H1 (cell line): ENCODE measurements at regions not wholly inside any gene's neighbourhood (a gene's known extent, or its start where the extent isn't known, plus 50 kb on each side); places are given as distances from the start of the nearest gene placed in this dataset.

Source experiments
- CTCF ChIA-PET: fragments of 300-600 bp; sonication (Branson Sonifier 250); formaldehyde crosslinking; loops from one replicate; lab custom pipeline; 2021; ENCODE audit not compliant: partially characterized antibody; lab: Charles Lee
- POLR2A ChIA-PET: fragments of 300-600 bp; sonication (Branson Sonifier 250); formaldehyde crosslinking; loops from one replicate; lab custom pipeline; 2021; ENCODE audit warnings: inconsistent platforms; ENCODE audit not compliant: partially characterized antibody; lab: Charles Lee
- DNase-seq, 2 experiments: peaks; one replicate each; pipeline versions ENCODE4 v3.0.0 to v3.0.0-alpha.2; 2010 to 2022; ENCODE audit warnings: low spot score in 2 of 2, low read depth in 1 of 2, mixed read lengths in 1 of 2
- FAIRE-seq: peaks from 2 replicates; lab custom pipeline; 2011; peaks lifted over from hg19 to GRCh38; lab: Jason Lieb, UNC
- H2AFZ ChIP-seq: 2 replicates; pipeline ENCODE4 v1.8.1; 2012; ENCODE audit warnings: low read length, inconsistent platforms
- H2AK5ac ChIP-seq: 2 replicates; pipeline ENCODE4 v1.6.1; 2013; ENCODE audit warnings: low read depth, low read length
- H2BK120ac ChIP-seq: replicated peaks from 2 replicates; pipeline ENCODE3; 2013; ENCODE audit warnings: low read depth, low read length, inconsistent platforms
- H2BK12ac ChIP-seq: 2 replicates; pipeline ENCODE4 v1.6.1; 2013; ENCODE audit warnings: low read depth, low read length
- H2BK15ac ChIP-seq: 2 replicates; pipeline ENCODE4 v1.6.1; 2013; ENCODE audit warnings: low read length
- H2BK20ac ChIP-seq: 2 replicates; pipeline ENCODE4 v1.6.1; 2013; ENCODE audit warnings: low read length
- H2BK5ac ChIP-seq: 2 replicates; pipeline ENCODE4 v1.6.1; 2013; ENCODE audit warnings: low read depth, low read length
- H3K14ac ChIP-seq: 2 replicates; pipeline ENCODE4 v1.6.1; 2013; ENCODE audit warnings: inconsistent platforms; ENCODE audit not compliant: insufficient read length
- H3K18ac ChIP-seq: 2 replicates; pipeline ENCODE4 v1.6.1; 2013; ENCODE audit warnings: low read length; ENCODE audit errors: extremely low read depth
- H3K23ac ChIP-seq: 2 replicates; pipeline ENCODE4 v1.6.1; 2013; ENCODE audit warnings: inconsistent platforms; ENCODE audit not compliant: insufficient read length
- H3K23me2 ChIP-seq: 2 replicates; pipeline ENCODE4 v1.6.1; 2013; ENCODE audit warnings: low read depth, low read length
- H3K27ac ChIP-seq: 2 replicates; pipeline ENCODE4 v1.6.1; 2011; ENCODE audit warnings: low read depth, low read length, inconsistent platforms
- H3K27me3 ChIP-seq, 4 experiments: replicated peaks in 1 of 4; 1 replicate in 1 of 4; 2 replicates in 3 of 4; pipeline versions ENCODE4 v1.6.1 to v1.8.1; 2011 to 2013; ENCODE audit warnings: low read length in 3 of 4, mild to moderate bottlenecking in 3 of 4, inconsistent platforms in 2 of 4, mixed read lengths in 2 of 4, moderate library complexity in 1 of 4; ENCODE audit not compliant: control insufficient read depth in 3 of 4, insufficient read depth in 3 of 4; ENCODE audit errors: extremely low read depth in 1 of 4
- H3K36me3 ChIP-seq, 4 experiments: 2 replicates each; pipeline versions ENCODE4 v1.6.1 to v1.8.1; 2011 to 2013; ENCODE audit warnings: mild to moderate bottlenecking in 4 of 4, low read length in 3 of 4, moderate library complexity in 2 of 4, control low read depth in 1 of 4, inconsistent platforms in 1 of 4; ENCODE audit not compliant: insufficient read depth in 4 of 4, control insufficient read depth in 2 of 4
- H3K4ac ChIP-seq: replicated peaks from 2 replicates; pipeline ENCODE3; 2013; ENCODE audit warnings: low read length, low read depth, mixed read lengths, inconsistent platforms; ENCODE audit not compliant: insufficient read length
- H3K4me1 ChIP-seq, 4 experiments: replicated peaks in 1 of 4; 1 replicate in 1 of 4; 2 replicates in 3 of 4; pipeline versions ENCODE4 v1.6.1 to v1.8.1; 2011 to 2013; ENCODE audit warnings: low read length in 3 of 4, inconsistent platforms in 2 of 4, mixed read lengths in 1 of 4; ENCODE audit not compliant: insufficient read depth in 4 of 4, control insufficient read depth in 3 of 4
- H3K4me2 ChIP-seq, 2 experiments: 2 replicates each; pipeline versions ENCODE4 v1.6.1 to v1.8.1; 2011 to 2013; ENCODE audit warnings: low read depth in 2 of 2, low read length in 2 of 2, control low read depth in 1 of 2, inconsistent platforms in 1 of 2, mild to moderate bottlenecking in 1 of 2; ENCODE audit not compliant: insufficient read depth in 1 of 2
- H3K4me3 ChIP-seq, 4 experiments: fragments of 200-600, 300-600 bp in 1 of 4; sonication (generic), shearing (Covaris generic), sonication (Bioruptor Twin) in 1 of 4; 2 replicates each; pipeline versions ENCODE4 v1.5.1 to v1.8.1; 2011 to 2016; ENCODE audit warnings: low read length in 4 of 4, low read depth in 3 of 4, control low read depth in 2 of 4, inconsistent platforms in 2 of 4, mild to moderate bottlenecking in 2 of 4, mixed read lengths in 1 of 4, moderate library complexity in 1 of 4; ENCODE audit not compliant: insufficient read depth in 2 of 4; ENCODE audit errors: extremely low read depth in 1 of 4
- H3K56ac ChIP-seq: replicated peaks from 2 replicates; pipeline ENCODE3; 2013; ENCODE audit warnings: low read depth, mild to moderate bottlenecking, mixed read lengths, low read length, inconsistent platforms; ENCODE audit not compliant: insufficient read length
- H3K79me1 ChIP-seq: 2 replicates; pipeline ENCODE4 v1.6.1; 2013; ENCODE audit warnings: low read depth, low read length, control low read depth
- H3K79me2 ChIP-seq, 2 experiments: 2 replicates each; pipeline versions ENCODE4 v1.6.1 to v1.8.1; 2012 to 2013; ENCODE audit warnings: low read length in 2 of 2, mild to moderate bottlenecking in 2 of 2, inconsistent platforms in 1 of 2; ENCODE audit not compliant: insufficient read depth in 2 of 2, control insufficient read depth in 1 of 2
- H3K9ac ChIP-seq, 4 experiments: replicated peaks in 1 of 4; 1 replicate in 1 of 4; 2 replicates in 3 of 4; pipeline versions ENCODE4 v1.6.1 to v1.8.1; 2011 to 2013; ENCODE audit warnings: low read depth in 3 of 4, low read length in 3 of 4, control low read depth in 2 of 4, mild to moderate bottlenecking in 2 of 4, moderate library complexity in 2 of 4, inconsistent platforms in 1 of 4; ENCODE audit errors: extremely low read depth in 1 of 4
- H3K9me3 ChIP-seq, 2 experiments: 2 replicates each; pipeline versions ENCODE4 v1.6.1 to v1.8.1; 2012 to 2013; ENCODE audit warnings: mild to moderate bottlenecking in 2 of 2, moderate library complexity in 2 of 2, control low read depth in 1 of 2, inconsistent platforms in 1 of 2, low read depth in 1 of 2, low read length in 1 of 2, mixed read lengths in 1 of 2; ENCODE audit not compliant: insufficient read depth in 2 of 2
- H4K20me1 ChIP-seq, 2 experiments: replicated peaks in 1 of 2; 2 replicates each; pipeline versions ENCODE3 to v1.8.1; 2011 to 2013; ENCODE audit warnings: inconsistent platforms in 2 of 2, low read length in 2 of 2, mild to moderate bottlenecking in 1 of 2; ENCODE audit not compliant: insufficient read depth in 2 of 2, control insufficient read depth in 1 of 2
- H4K5ac ChIP-seq: 2 replicates; pipeline ENCODE4 v1.6.1; 2013; ENCODE audit warnings: low read length, low read depth, mixed read lengths, inconsistent platforms; ENCODE audit not compliant: insufficient read length
- H4K8ac ChIP-seq: 2 replicates; pipeline ENCODE4 v1.8.0; 2013; ENCODE audit warnings: mild to moderate bottlenecking, moderate library complexity, low read length, inconsistent platforms; ENCODE audit not compliant: insufficient read depth; ENCODE audit errors: extremely low read depth
- H4K91ac ChIP-seq: replicated peaks from 2 replicates; pipeline ENCODE3; 2013; ENCODE audit warnings: low read length, mixed read lengths, inconsistent platforms; ENCODE audit not compliant: insufficient read length
- ASH2L ChIP-seq: fragments of 200-600, 300-600 bp; sonication (generic); IDR thresholded peaks from one replicate; pipeline ENCODE4 v1.7.1; 2017; ENCODE audit warnings: low read length
- CBX8 ChIP-seq: fragments of 300-800, 300-1000 bp; sonication (generic); IDR thresholded peaks from 2 replicates; pipeline ENCODE4 v1.7.1; 2016; ENCODE audit warnings: low read depth, low read length, borderline replicate concordance
- EGR1 ChIP-seq: IDR thresholded peaks from 2 replicates; pipeline ENCODE4 v1.6.1; 2011; ENCODE audit warnings: low read depth, low read length, borderline replicate concordance
- JUN ChIP-seq: IDR thresholded peaks from 2 replicates; pipeline ENCODE4 v1.6.1; 2011; ENCODE audit warnings: low read depth, mild to moderate bottlenecking, improper control_type of control experiment, low read length
- MAFK ChIP-seq: IDR thresholded peaks from 2 replicates; pipeline ENCODE4 v1.6.1; 2012; ENCODE audit warnings: low read depth, mild to moderate bottlenecking, improper control_type of control experiment, low read length
- NRF1 ChIP-seq: IDR thresholded peaks from 2 replicates; pipeline ENCODE4 v1.6.1; 2011; ENCODE audit warnings: mild to moderate bottlenecking, low read depth, low read length, improper control_type of control experiment
- RAD21 ChIP-seq, 2 experiments: IDR thresholded peaks in 1 of 2; conservative IDR thresholded peaks in 1 of 2; 2 replicates each; pipeline ENCODE4 v1.6.1; 2011; ENCODE audit warnings: low read depth in 2 of 2, low read length in 2 of 2, improper control_type of control experiment in 1 of 2, inconsistent platforms in 1 of 2, mild to moderate bottlenecking in 1 of 2, moderate library complexity in 1 of 2
- RNF2 ChIP-seq: fragments of 200-900, 300-1000 bp; sonication (generic); IDR thresholded peaks from 2 replicates; pipeline ENCODE4 v1.7.1; 2016; ENCODE audit warnings: borderline replicate concordance, low read depth, mild to moderate bottlenecking, antibody characterized with exemption, low read length; ENCODE audit not compliant: poor library complexity, severe bottlenecking; ENCODE audit errors: missing control alignments
- SP1 ChIP-seq: IDR thresholded peaks from 2 replicates; pipeline ENCODE4 v1.6.1; 2011; ENCODE audit warnings: low read depth, low read length
- YY1 ChIP-seq: IDR thresholded peaks from 2 replicates; pipeline ENCODE4 v1.6.1; 2011; ENCODE audit warnings: low read depth, mild to moderate bottlenecking, low read length
- WGBS, 2 experiments: shearing (Covaris generic) in 1 of 2; methylation state at CpG; one replicate each; pipeline versions ENCODE4 v1.1.6 to v1.1.7; 2013 to 2015; ENCODE audit warnings: low lambda C conversion rate in 2 of 2, mixed read lengths in 2 of 2, inconsistent platforms in 1 of 2, low coverage in 1 of 2, missing lambda C conversion rate in 1 of 2; ENCODE audit not compliant: insufficient replicate concordance in 2 of 2, insufficient coverage in 1 of 2, insufficient read length in 1 of 2; ENCODE audit errors: extremely low coverage in 1 of 2, missing lambda C conversion rate in 1 of 2; 5-methylcytosine and 5-hydroxymethylcytosine counted together
- TF ChIP-seq, protein P1 (sequence below): IDR thresholded peaks from 2 replicates; pipeline ENCODE4 v1.6.1; 2012; ENCODE audit warnings: inconsistent platforms
- TF ChIP-seq, protein P2 (sequence below): IDR thresholded peaks from 2 replicates; pipeline ENCODE4 v1.6.1; 2012; ENCODE audit warnings: inconsistent platforms
- TF ChIP-seq, protein P3 (sequence below): IDR thresholded peaks from 2 replicates; pipeline ENCODE4 v1.6.1; 2011; ENCODE audit warnings: low read depth, mild to moderate bottlenecking, low read length; ENCODE audit not compliant: insufficient read depth

DNA sequence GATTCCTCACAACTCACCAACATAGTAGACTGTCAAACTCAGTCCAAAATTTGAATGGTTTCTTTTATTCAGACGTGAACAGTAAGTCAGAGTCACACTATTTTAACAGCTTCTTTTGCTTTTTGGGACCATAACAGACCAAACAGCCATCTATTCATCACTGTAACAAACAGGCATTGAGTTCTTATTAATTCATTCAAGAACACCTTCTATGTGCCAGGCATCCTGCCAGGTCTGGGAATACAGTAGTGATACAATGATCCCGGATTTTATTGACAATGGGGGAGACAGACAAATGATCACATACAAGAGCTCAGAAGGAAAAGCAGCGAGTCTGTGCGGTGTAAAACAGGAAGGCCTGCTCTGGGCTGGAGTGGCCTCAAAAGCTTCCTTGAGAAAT, 153.3 kb upstream of the ERCC6L2 start:
- Histone ChIP-seq H2BK5ac (no peak overlapping the region), H3K4me3 (no peak overlapping the region), H3K9ac (no peak overlapping the region), H3K18ac (no peak overlapping the region), H3K4ac (no peak overlapping the region), H3K4me1 (no peaks in the 10 kb centered on the region), H3K23me2 (no peaks in the 10 kb centered on the region; the same call in 1 of the 2 replicates), H3K9me3 (no peaks in the 10 kb centered on the region; a peak in 1 of 4 replicates), H4K8ac (no peak overlapping the region), H4K20me1 (no peaks in the 10 kb centered on the region), H2BK12ac (no peak overlapping the region), H2BK120ac (no peak overlapping the region), H3K23ac (no peak overlapping the region), H2BK20ac (no peak overlapping the region), H2BK15ac (no peak overlapping the region), H3K79me1 (no peaks in the 10 kb centered on the region), H3K79me2 (no peaks in the 10 kb centered on the region), H4K5ac (no peak overlapping the region), H4K91ac (no peak overlapping the region), H3K27me3 (no peaks in the 10 kb centered on the region), H3K27ac (no peak overlapping the region), H3K14ac (no peak overlapping the region), H2AFZ (no peak overlapping the region), H3K36me3 (no peaks in the 10 kb centered on the region), H2AK5ac (no peak overlapping the region), H3K56ac (no peak overlapping the region), H3K4me2 (no peak overlapping the region)
- no peak for DNase-seq
- FAIRE-seq, result no peak
- CTCF ChIA-PET, result no interaction called here
- POLR2A ChIA-PET, result no interaction called here
- 87% methylated on average over 4 of the region's 4 CpGs; no CpG with 5 or more reads in 1 of the 2 experiments for WGBS, 2 experiments
- TF ChIP-seq EGR1, result no peak
- TF ChIP-seq NRF1, result no peak
- no peak for TF ChIP-seq MAFK
- TF ChIP-seq, protein P1, sequence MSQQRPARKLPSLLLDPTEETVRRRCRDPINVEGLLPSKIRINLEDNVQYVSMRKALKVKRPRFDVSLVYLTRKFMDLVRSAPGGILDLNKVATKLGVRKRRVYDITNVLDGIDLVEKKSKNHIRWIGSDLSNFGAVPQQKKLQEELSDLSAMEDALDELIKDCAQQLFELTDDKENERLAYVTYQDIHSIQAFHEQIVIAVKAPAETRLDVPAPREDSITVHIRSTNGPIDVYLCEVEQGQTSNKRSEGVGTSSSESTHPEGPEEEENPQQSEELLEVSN, result no peak
- no peak for TF ChIP-seq ASH2L
- TF ChIP-seq RAD21 (IDR thresholded peaks at IDR 0.05 in 1 of 2, conservative IDR thresholded peaks at IDR 0.05 in 1 of 2; ENCODE audit: low read depth in 2 of 2, low read length in 2 of 2), result no peak
- no peak for TF ChIP-seq YY1
- no peak for TF ChIP-seq SP1
- TF ChIP-seq, protein P2, sequence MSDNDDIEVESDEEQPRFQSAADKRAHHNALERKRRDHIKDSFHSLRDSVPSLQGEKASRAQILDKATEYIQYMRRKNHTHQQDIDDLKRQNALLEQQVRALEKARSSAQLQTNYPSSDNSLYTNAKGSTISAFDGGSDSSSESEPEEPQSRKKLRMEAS, result no peak
- TF ChIP-seq, protein P3, sequence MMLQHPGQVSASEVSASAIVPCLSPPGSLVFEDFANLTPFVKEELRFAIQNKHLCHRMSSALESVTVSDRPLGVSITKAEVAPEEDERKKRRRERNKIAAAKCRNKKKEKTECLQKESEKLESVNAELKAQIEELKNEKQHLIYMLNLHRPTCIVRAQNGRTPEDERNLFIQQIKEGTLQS, result no peak
- TF ChIP-seq JUN, result no peak
- no peak for TF ChIP-seq CBX8
- no peak for TF ChIP-seq RNF2
